HL-60 (cell line): ENCODE measurements at regions not wholly inside any gene's neighbourhood (a gene's known extent, or its start where the extent isn't known, plus 50 kb on each side); places are given as distances from the start of the nearest gene placed in this dataset.

Experiments
- DNase-seq, 2 experiments: peaks; one replicate each; pipeline ENCODE4 v3.0.0-alpha.2; 2010 to 2020; ENCODE audit warnings: low read depth in 1 of 2, low spot score in 1 of 2
- H3K27ac ChIP-seq: fragments of 250-450 bp; sonication (Bioruptor Pico); replicated peaks from 2 replicates; pipeline ENCODE4 v1.5.1; 2020; ENCODE audit warnings: mild to moderate bottlenecking, moderate library complexity
- H3K27me3 ChIP-seq: fragments of 250-450 bp; sonication (Bioruptor Pico); 2 replicates; pipeline ENCODE4 v1.5.1; 2021; ENCODE audit warnings: mild to moderate bottlenecking, moderate library complexity; ENCODE audit not compliant: insufficient read depth, poor library complexity, severe bottlenecking
- H3K4me3 ChIP-seq: replicated peaks from 2 replicates; pipeline ENCODE4 v1.5.1; 2011; ENCODE audit warnings: mild to moderate bottlenecking, control low read depth, low read length; ENCODE audit not compliant: insufficient read depth
- CTCF ChIP-seq: IDR thresholded peaks from one replicate; pipeline ENCODE4 v1.5.1; 2011; ENCODE audit warnings: low read length, control low read depth, inconsistent platforms; ENCODE audit not compliant: insufficient read depth
- GABPA ChIP-seq: IDR thresholded peaks from 2 replicates; pipeline ENCODE4 v1.6.1; 2012; ENCODE audit warnings: low read depth
- POLR2AphosphoS5 ChIP-seq: IDR thresholded peaks from 2 replicates; pipeline ENCODE4 v1.6.1; 2012; ENCODE audit warnings: low read depth
- REST ChIP-seq: IDR thresholded peaks from 2 replicates; pipeline ENCODE4 v1.6.1; 2012; ENCODE audit warnings: low read depth; ENCODE audit not compliant: insufficient replicate concordance
- SPI1 ChIP-seq: IDR thresholded peaks from 2 replicates; pipeline ENCODE4 v1.6.1; 2012; ENCODE audit warnings: low read depth, mild to moderate bottlenecking, borderline replicate concordance

GRCh38 chr2:5377323-5377722, 314.9 kb upstream of the SOX11 start:
- no peak overlapping the region for H3K4me3 ChIP-seq
- H3K27ac ChIP-seq: no peak overlapping the region
- no peaks in the 10 kb centered on the region for H3K27me3 ChIP-seq
- TF ChIP-seq SPI1 (no peak), GABPA (no peak), POLR2AphosphoS5 (no peak), CTCF (no peak), REST (no peak)
- no peak for DNase-seq

- TF ChIP-seq CTCF (no peak), POLR2AphosphoS5 (no peak), REST (no peak)
- Histone ChIP-seq H3K27me3 (no peaks in the 10 kb centered on the region), H3K27ac (no peak overlapping the region), H3K4me3 (no peak overlapping the region)
- no peak for DNase-seq
Measured at GRCh38 chr2:5379811-5380210, 312.4 kb upstream of the SOX11 start.

GRCh38 chr2:5385596-5385995, 306.6 kb upstream of the SOX11 start:
- no peaks in the 10 kb centered on the region for H3K27me3 ChIP-seq
- H3K4me3 ChIP-seq: no peak overlapping the region
- no peak for TF ChIP-seq REST
- no peak for TF ChIP-seq CTCF
- no peak for TF ChIP-seq GABPA
- TF ChIP-seq SPI1: no peak
- TF ChIP-seq POLR2AphosphoS5: no peak
- DNase-seq: no peak
- H3K27ac ChIP-seq: no peak overlapping the region
